Loucy (cell line): ENCODE measurements at regions not wholly inside any gene's neighbourhood (a gene's known extent, or its start where the extent isn't known, plus 50 kb on each side); places are given as distances from the start of the nearest gene placed in this dataset.

ENCODE experiments used
- CTCF ChIP-seq: fragments of 200-600 bp; sonication (generic); conservative IDR thresholded peaks from 2 replicates; pipeline ENCODE4 v1.5.1; 2014; ENCODE audit warnings: mild to moderate bottlenecking, antibody characterized with exemption, low read length
- EZH2phosphoT487 ChIP-seq: fragments of 200-600 bp; IDR thresholded peaks from 2 replicates; pipeline ENCODE4 v1.6.1; 2018; ENCODE audit warnings: antibody characterized with exemption, mild to moderate bottlenecking, moderate library complexity, borderline replicate concordance

- TF ChIP-seq CTCF (no peak), EZH2phosphoT487 (no peak)
These were observed 930.2 kb upstream of the FOXG1 start for GRCh38 chr14:27836386-27836785.
